HG02840 (cell line): ENCODE measurements at regions not wholly inside any gene's neighbourhood (a gene's known extent, or its start where the extent isn't known, plus 50 kb on each side); places are given as distances from the start of the nearest gene placed in this dataset.

Source experiments
- ATAC-seq: cut with Tn5 transposase; IDR thresholded peaks from one replicate; pipeline ENCODE4 v1.9.1; 2021; ENCODE audit warnings: mild to moderate bottlenecking, moderate library complexity, moderate number of reproducible peaks; ENCODE audit not compliant: unreplicated experiment, low FRiP score

GRCh38 chr13:84563611-84564010, 681.3 kb upstream of the SLITRK1 start:
- no peak for ATAC-seq

- ATAC-seq: no peak
Measured at GRCh38 chr13:84553227-84553626, 671.0 kb upstream of the SLITRK1 start.

DNA sequence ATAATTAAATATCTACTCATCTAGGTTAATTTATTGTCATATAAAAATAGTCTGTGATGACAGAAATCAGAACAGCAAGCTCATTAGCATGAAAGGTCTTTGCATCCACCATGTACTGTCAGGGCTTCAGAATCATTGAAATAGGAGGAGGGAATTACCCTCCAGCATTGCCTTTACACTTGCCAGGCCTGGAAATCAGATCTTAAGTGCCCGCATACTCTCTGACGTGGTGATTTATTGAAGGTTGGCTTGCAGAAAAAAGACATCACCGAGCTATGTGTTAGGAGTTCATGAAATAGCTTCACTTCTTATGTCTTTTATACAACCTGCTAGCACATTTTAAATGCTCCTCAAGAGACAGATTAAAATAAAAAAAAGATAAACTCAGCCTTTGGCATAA, 661.7 kb upstream of the SLITRK1 start:
- no peak for ATAC-seq

DNA sequence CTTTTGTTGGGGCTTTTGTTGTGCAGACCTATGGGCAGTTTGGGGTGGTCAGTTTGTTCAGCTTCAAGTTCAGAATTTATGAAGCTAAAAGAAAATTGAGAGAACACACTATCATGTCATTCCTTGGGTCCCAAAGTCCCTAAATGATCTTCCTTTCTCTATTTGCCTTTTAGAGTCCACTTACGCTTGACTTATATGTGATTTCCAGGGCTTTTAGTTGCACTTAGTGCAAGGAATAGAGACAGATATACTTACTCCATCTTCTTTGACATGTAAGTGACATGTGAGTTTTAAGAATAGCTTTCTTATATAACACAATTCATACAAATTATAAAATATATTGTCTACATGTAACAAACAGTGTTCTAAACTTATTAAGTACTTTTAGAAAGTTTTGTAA, 660.1 kb upstream of the SLITRK1 start:
- ATAC-seq: no peak

DNA sequence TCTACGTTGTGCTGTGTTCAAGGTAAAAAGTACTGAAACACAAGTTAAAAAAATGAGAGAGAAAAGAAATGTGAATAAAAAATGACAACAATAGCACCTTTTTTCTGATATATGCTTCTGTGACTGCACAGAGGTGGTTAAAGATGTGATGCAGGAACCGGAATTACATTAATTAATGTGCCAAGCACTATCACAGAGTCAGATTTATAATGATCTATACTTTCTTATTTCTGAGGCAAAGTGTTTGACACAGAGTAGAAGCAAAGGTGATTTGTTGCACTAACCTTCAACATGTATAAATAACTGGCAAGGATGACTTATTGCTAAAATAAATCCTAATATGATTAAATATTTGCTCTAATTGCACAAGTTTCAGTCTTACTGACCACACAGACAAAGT, 654.6 kb upstream of the SLITRK1 start:
- no peak for ATAC-seq

GRCh38 chr13:84528408-84529070, 646.3 kb upstream of the SLITRK1 start:
- no peak for ATAC-seq

GRCh38 chr13:84525865-84526264, 643.6 kb upstream of the SLITRK1 start:
- ATAC-seq: no peak

DNA sequence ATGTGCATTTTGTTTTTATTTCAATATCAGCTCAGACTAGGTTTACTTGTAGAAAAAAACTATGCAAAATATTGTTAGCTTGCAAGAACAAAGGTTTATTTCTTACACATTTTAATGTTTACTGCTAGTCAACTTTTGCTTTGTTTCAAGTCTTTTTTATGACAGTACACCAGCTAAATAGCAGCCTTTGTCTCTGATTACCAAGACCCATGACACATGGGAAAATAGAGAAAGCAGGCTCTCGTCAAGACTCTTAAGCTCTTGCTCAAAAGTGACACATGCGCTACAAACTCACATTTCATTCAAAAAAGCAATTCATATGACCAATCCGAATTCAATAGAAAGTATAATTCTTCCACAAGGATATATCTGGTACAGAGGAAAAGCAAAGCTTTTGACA, 642.3 kb upstream of the SLITRK1 start:
- ATAC-seq: no peak

- no peak for ATAC-seq
Measured at GRCh38 chr13:84500016-84500415, 617.7 kb upstream of the SLITRK1 start.

DNA sequence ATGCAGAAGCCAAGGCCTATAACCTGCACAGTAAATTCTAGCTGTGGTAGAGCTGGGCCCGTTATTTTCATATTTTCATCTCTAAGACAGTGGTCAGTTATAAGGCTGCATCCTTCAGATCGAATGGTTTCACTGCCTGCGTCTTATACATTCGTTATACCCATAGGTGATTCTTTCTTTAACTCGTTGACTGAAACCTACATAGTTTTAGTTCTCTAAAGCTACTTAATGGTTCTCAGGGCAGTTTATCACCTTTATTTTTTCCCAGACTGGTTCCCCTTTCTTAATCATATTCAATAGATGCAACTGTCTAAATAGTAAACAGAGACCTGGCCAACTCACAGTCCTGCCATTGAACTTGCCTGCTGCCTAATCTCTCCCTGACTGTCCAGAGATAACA, 615.3 kb upstream of the SLITRK1 start:
- ATAC-seq: no peak

GRCh38 chr13:84491952-84492351, 609.7 kb upstream of the SLITRK1 start:
- ATAC-seq: no peak

GRCh38 chr13:84487752-84488151, 605.5 kb upstream of the SLITRK1 start:
- no peak for ATAC-seq

DNA sequence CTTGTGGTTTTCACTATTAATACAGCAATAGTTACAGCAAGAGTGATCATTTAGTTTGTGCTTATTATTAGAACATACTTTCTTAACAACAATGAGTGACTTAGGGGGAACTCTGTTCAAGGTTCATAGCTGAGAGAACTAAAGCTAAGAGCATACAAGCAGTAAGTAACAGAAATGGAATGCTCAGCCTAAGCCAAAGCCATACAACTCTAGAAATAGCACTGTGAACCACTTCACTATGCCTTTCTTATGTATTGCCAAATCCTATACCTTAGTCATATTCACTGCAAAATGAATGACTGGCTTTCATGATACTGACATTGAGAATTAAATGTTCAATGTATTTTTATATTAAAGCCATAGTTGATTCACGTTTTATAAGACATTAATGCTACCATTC, 599.7 kb upstream of the SLITRK1 start:
- ATAC-seq: no peak

GRCh38 chr13:84479656-84480055, 597.4 kb upstream of the SLITRK1 start:
- no peak for ATAC-seq

- ATAC-seq: no peak
Measured at GRCh38 chr13:84470528-84470927, 588.3 kb upstream of the SLITRK1 start.

DNA sequence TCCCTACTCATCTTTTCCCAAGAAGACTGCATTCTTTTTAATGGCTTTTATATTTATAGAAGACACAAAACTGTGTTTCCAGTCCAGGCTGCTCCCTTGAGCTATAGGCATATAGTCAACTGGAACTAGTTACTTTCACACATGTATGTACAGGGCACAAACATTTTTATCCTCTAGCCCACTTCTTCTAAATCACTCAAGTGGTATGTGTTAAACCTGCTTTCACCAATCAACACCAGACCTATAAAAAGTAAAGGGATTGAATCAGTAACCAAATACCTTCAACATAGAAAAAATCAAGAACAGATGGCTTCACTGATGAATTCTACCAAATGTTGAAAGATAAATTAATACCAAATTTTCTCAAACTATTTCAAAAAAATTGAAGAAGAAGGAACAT, 584.2 kb upstream of the SLITRK1 start:
- no peak for ATAC-seq

DNA sequence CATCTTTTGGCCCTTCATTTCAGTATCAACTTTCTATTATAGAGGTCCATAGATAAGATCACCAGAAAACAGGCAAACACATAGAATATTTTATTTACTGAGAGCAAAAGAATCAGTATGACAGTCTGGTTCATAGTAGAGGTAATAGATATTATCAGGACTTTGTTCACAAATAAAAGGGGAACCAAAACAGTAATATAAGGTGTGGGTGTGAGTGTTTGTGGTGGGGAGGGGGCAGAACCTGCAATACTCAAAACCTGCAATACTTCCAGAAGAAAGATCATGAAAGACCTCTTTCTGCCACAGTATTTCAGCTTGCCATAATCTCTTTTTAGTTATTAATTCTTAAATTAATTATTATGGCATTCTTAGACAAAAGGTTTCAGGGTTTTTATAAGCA, 578.7 kb upstream of the SLITRK1 start:
- ATAC-seq: no peak

DNA sequence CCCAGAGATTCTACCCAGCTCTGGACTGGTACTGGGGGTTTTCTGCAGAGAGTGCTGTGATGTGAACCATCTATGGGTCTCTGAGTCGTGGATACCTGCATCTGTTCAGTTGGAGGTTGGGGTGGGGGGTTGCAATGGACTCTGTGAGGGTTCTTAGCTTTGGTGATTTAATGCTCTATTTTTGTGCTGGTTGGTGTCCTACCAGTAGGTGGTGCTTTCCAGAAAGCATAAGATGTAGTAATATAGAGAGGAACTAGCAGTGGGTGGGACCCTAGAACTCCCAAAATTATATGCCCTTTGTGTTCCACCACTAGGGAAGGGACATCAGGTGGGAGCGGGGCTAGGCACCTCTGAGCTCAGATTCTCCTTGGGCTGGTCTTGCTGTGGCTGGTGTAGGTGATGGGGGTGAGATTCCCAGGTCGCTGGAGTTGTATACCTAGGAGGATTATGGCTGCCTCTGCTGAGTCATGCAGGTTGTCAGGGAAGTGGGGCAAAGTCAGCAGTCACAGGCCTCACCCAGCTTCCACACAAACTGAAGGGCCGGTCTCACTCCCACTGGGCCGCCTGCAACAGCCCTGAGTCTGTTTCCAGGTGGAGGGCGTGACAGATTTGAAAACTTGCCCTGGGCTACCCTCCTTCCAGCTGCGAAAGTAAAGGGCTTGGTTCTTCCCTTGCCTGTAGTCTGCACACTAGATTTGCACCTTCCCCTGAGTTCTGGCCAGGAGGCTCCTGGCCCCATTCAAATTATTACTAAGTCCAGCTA, 573.0 kb upstream of the SLITRK1 start:
- no peak for ATAC-seq

- no peak for ATAC-seq
Measured at GRCh38 chr13:84447640-84447978, 565.3 kb upstream of the SLITRK1 start.

GRCh38 chr13:84446972-84447639, 564.8 kb upstream of the SLITRK1 start:
- ATAC-seq: no peak

- ATAC-seq: no peak
Measured at GRCh38 chr13:84445776-84446175, 563.5 kb upstream of the SLITRK1 start.

DNA sequence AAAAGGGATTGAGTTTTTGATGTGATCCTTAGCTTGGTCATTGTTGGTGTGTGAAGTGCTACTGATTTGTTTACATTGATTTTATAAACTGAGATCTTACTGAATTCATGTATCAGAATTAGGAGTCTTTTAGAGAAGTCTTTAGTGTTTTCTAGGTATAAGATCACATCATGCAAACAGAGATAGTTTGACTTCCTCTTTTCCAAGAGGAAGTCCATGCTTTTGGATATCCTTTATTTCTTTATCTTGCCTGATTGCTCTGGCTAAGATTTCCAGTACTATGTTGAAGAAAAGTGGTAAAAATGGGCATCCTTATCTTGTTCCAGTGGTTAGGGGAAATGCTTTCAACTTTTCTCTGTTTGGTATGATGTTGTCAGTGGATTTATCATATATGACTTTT, 561.2 kb upstream of the SLITRK1 start:
- ATAC-seq: no peak
